Astrocyte (in vitro differentiated cells and primary cell): ENCODE measurements at regions not wholly inside any gene's neighbourhood (a gene's known extent, or its start where the extent isn't known, plus 50 kb on each side); places are given as distances from the start of the nearest gene placed in this dataset.

ENCODE experiments used
- DNase-seq: peaks from one replicate; pipeline ENCODE4 v3.0.0-alpha.2; 2010; ENCODE audit warnings: low read depth
- FAIRE-seq: peaks from 2 replicates; lab custom pipeline; 2011; peaks lifted over from hg19 to GRCh38; lab: Jason Lieb, UNC
- H2AFZ ChIP-seq: 2 replicates; pipeline ENCODE4 v1.6.0; 2012; ENCODE audit warnings: low read depth, low read length, inconsistent platforms
- H3K27ac ChIP-seq: 2 replicates; pipeline ENCODE4 v1.5.1; 2011; ENCODE audit warnings: low read depth, low read length, inconsistent platforms
- H3K27me3 ChIP-seq: 2 replicates; pipeline ENCODE4 v1.6.0; 2011; ENCODE audit warnings: low read length, inconsistent platforms; ENCODE audit not compliant: insufficient read depth
- H3K36me3 ChIP-seq: 2 replicates; pipeline ENCODE4 v1.5.1; 2011; ENCODE audit warnings: low read length, inconsistent platforms; ENCODE audit not compliant: insufficient read depth
- H3K4me1 ChIP-seq: 2 replicates; pipeline ENCODE4 v1.5.1; 2011; ENCODE audit warnings: low read length, inconsistent platforms; ENCODE audit not compliant: insufficient read depth
- H3K4me2 ChIP-seq: 2 replicates; pipeline ENCODE4 v1.6.0; 2012; ENCODE audit warnings: low read length, inconsistent platforms
- H3K4me3 ChIP-seq: 2 replicates; pipeline ENCODE4 v1.5.1; 2011; ENCODE audit warnings: low read depth, mild to moderate bottlenecking, low read length, inconsistent platforms; ENCODE audit not compliant: insufficient read depth
- H3K79me2 ChIP-seq: 2 replicates; pipeline ENCODE4 v1.6.0; 2012; ENCODE audit warnings: mild to moderate bottlenecking, low read length, inconsistent platforms; ENCODE audit not compliant: insufficient read depth
- H3K9ac ChIP-seq: 2 replicates; pipeline ENCODE4 v1.6.0; 2012; ENCODE audit warnings: mild to moderate bottlenecking, low read length, inconsistent platforms
- H3K9me3 ChIP-seq: 2 replicates; pipeline ENCODE4 v1.5.1; 2012; ENCODE audit warnings: low read depth, mild to moderate bottlenecking, low read length, inconsistent platforms; ENCODE audit not compliant: insufficient read depth
- H4K20me1 ChIP-seq: 2 replicates; pipeline ENCODE4 v1.6.0; 2012; ENCODE audit warnings: low read length, inconsistent platforms; ENCODE audit not compliant: insufficient read depth
- H3K27ac Mint-ChIP-seq: one replicate; pipeline ENCODE4 v1.8.0; 2021; ENCODE audit warnings: mild to moderate bottlenecking, mixed read lengths; ENCODE audit not compliant: unreplicated experiment
- H3K27me3 Mint-ChIP-seq: one replicate; pipeline ENCODE4 v1.8.0; 2021; ENCODE audit warnings: low read depth, mixed read lengths; ENCODE audit not compliant: unreplicated experiment
- H3K36me3 Mint-ChIP-seq: one replicate; pipeline ENCODE4 v1.8.0; 2021; ENCODE audit warnings: low read depth, mixed read lengths; ENCODE audit not compliant: unreplicated experiment
- H3K4me1 Mint-ChIP-seq: one replicate; pipeline ENCODE4 v1.8.0; 2021; ENCODE audit warnings: low read depth, mixed read lengths; ENCODE audit not compliant: unreplicated experiment
- H3K4me3 Mint-ChIP-seq: one replicate; pipeline ENCODE4 v1.8.0; 2021; ENCODE audit warnings: mild to moderate bottlenecking, moderate library complexity, mixed read lengths; ENCODE audit not compliant: unreplicated experiment
- H3K9me3 Mint-ChIP-seq: one replicate; pipeline ENCODE4 v1.8.0; 2021; ENCODE audit warnings: mild to moderate bottlenecking, mixed read lengths; ENCODE audit not compliant: unreplicated experiment
- EZH2 ChIP-seq: IDR thresholded peaks from 2 replicates; pipeline ENCODE4 v1.6.1; 2012; ENCODE audit warnings: mild to moderate bottlenecking, low read length, inconsistent platforms; ENCODE audit not compliant: insufficient read depth
- TF ChIP-seq, protein P1 (sequence below): IDR thresholded peaks from 2 replicates; pipeline ENCODE4 v1.5.1; 2011; ENCODE audit warnings: low read depth, mild to moderate bottlenecking, inconsistent platforms, low read length, moderate library complexity; ENCODE audit not compliant: insufficient read depth

DNA sequence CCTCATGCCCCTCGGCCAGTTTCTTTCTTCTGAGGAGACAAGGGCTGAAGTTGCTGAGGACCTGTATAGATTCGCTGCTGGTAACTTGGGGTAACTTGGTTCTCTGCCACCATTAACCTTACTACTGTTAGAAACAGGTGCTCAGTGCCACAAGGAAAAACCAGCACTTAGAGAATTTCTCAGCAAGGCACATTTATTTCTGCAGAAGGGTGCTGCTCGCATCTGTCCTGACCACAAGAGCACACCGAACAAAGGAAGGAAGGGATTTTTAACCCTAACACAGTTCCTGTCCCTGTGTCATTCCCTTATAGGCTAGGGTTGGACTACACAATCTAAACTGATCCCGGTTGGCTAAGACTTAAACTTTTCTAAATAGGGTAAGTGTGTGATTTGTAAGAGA is 154.1 kb downstream of the SOCS6 start:
- no peak overlapping the region for H3K4me3 Mint-ChIP-seq
- DNase-seq: no peak
- Histone ChIP-seq H3K36me3 (no peaks in the 10 kb centered on the region), H3K9ac (no peak overlapping the region), H3K27me3 (no peaks in the 10 kb centered on the region), H3K27ac (no peak overlapping the region), H3K4me2 (no peak overlapping the region), H4K20me1 (no peaks in the 10 kb centered on the region), H3K79me2 (no peaks in the 10 kb centered on the region), H3K4me1 (no peaks in the 10 kb centered on the region), H3K9me3 (peaks cover 19% of the 10 kb centered on the region), H2AFZ (no peak overlapping the region), H3K4me3 (no peak overlapping the region)
- peaks cover 19% of the 10 kb centered on the region for H3K9me3 Mint-ChIP-seq
- no peak for TF ChIP-seq EZH2
- TF ChIP-seq, protein P1, sequence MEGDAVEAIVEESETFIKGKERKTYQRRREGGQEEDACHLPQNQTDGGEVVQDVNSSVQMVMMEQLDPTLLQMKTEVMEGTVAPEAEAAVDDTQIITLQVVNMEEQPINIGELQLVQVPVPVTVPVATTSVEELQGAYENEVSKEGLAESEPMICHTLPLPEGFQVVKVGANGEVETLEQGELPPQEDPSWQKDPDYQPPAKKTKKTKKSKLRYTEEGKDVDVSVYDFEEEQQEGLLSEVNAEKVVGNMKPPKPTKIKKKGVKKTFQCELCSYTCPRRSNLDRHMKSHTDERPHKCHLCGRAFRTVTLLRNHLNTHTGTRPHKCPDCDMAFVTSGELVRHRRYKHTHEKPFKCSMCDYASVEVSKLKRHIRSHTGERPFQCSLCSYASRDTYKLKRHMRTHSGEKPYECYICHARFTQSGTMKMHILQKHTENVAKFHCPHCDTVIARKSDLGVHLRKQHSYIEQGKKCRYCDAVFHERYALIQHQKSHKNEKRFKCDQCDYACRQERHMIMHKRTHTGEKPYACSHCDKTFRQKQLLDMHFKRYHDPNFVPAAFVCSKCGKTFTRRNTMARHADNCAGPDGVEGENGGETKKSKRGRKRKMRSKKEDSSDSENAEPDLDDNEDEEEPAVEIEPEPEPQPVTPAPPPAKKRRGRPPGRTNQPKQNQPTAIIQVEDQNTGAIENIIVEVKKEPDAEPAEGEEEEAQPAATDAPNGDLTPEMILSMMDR: no peak
- peaks cover 4% of the 10 kb centered on the region for H3K36me3 Mint-ChIP-seq
- H3K27ac Mint-ChIP-seq: no peak overlapping the region
- no peak for FAIRE-seq
- no peaks in the 10 kb centered on the region for H3K27me3 Mint-ChIP-seq
- H3K4me1 Mint-ChIP-seq: no peaks in the 10 kb centered on the region

DNA sequence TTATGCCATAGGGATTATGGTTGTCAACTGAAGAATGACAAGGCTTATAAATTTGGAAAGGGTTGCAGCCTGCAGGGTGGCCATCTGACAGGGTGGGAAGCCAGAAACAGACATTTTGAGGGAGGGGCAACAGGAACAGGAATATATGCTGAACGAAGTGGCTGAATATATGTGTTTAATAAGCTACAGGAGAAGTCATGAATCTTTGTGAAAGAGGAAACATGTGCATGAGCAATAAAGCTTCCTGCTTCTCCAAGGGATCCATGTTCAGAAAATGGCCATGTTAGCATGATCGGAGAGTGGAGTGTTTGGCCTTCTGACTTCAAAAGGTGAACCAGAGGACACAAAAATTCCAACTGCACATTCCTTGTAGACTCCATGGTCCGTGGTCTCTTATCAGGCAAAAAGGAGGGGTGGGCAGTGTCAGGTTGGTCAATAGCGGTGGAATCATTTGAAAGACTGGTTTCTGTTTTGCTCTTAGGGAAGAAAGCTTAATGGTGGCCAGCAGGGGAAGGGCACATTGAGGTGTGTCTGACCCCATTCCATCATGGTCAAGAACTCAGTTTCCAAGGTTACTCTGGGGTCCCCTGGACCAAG is 144.1 kb downstream of the SOCS6 start:
- H3K4me3 Mint-ChIP-seq: no peak overlapping the region
- no peaks in the 10 kb centered on the region for H3K4me1 Mint-ChIP-seq
- no peaks in the 10 kb centered on the region for H3K27me3 ChIP-seq
- no peaks in the 10 kb centered on the region for H3K36me3 ChIP-seq
- no peak for FAIRE-seq
- DNase-seq: no peak
- H3K9ac ChIP-seq: no peak overlapping the region
- TF ChIP-seq EZH2: no peak
- TF ChIP-seq, protein P1: no peak
- H2AFZ ChIP-seq: no peak overlapping the region
- H3K9me3 Mint-ChIP-seq: no peaks in the 10 kb centered on the region
- no peaks in the 10 kb centered on the region for H3K36me3 Mint-ChIP-seq
- H3K4me3 ChIP-seq: no peak overlapping the region
- no peak overlapping the region for H3K4me2 ChIP-seq
- no peaks in the 10 kb centered on the region for H4K20me1 ChIP-seq
- no peaks in the 10 kb centered on the region for H3K9me3 ChIP-seq
- peaks cover 5% of the 10 kb centered on the region for H3K4me1 ChIP-seq
- no peak overlapping the region for H3K27ac Mint-ChIP-seq
- H3K27me3 Mint-ChIP-seq: no peaks in the 10 kb centered on the region
- H3K27ac ChIP-seq: no peak overlapping the region
- no peaks in the 10 kb centered on the region for H3K79me2 ChIP-seq

DNA sequence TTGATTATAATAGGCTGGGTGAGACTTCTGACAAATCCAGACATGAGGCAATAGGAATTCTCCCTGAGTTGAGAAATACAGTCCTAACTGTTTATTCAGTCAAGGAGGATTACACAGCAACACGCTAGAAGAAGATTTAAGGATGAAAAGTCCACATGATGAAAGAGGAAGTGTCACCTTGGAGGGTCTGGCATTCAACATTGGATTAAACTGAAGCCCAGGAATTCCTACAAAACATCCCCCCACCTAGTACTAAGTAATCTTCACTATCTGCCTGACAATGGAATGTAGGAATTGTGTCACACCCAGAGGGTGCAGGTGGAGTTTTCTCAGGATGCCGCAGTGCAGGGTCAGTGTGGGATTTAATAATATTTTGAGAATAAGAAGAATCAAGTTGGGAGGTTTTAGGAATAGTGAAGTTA is 142.4 kb downstream of the SOCS6 start:
- Mint-ChIP-seq H3K27me3 (no peaks in the 10 kb centered on the region), H3K9me3 (peaks cover 2% of the 10 kb centered on the region), H3K36me3 (no peaks in the 10 kb centered on the region), H3K4me1 (no peaks in the 10 kb centered on the region), H3K27ac (no peak overlapping the region), H3K4me3 (no peak overlapping the region)
- Histone ChIP-seq H3K9ac (no peak overlapping the region), H3K9me3 (no peaks in the 10 kb centered on the region), H3K4me3 (no peak overlapping the region), H3K79me2 (no peaks in the 10 kb centered on the region), H3K4me1 (peaks cover 5% of the 10 kb centered on the region), H2AFZ (no peak overlapping the region), H3K27ac (no peak overlapping the region), H3K36me3 (no peaks in the 10 kb centered on the region), H4K20me1 (no peaks in the 10 kb centered on the region), H3K4me2 (no peak overlapping the region), H3K27me3 (no peaks in the 10 kb centered on the region)
- FAIRE-seq: no peak
- no peak for TF ChIP-seq EZH2
- peak; percentile 61 for DNase-seq
